ENCODE measurements at regions not wholly inside any gene's neighbourhood (a gene's known extent, or its start where the extent isn't known, plus 50 kb on each side); places are given as distances from the start of the nearest gene placed in this dataset.

- ATAC-seq (ENCODE audit: low read depth) (no peak), DNase-seq (no peak)
- TF ChIP-seq ELK1 (IDR thresholded peaks at IDR 0.05; ENCODE audit: borderline replicate concordance, low read depth, low read length) (no peak), NFE2L2 (IDR thresholded peaks at IDR 0.05; ENCODE audit: low read depth, low read length) (no peak), RCOR1 (IDR thresholded peaks at IDR 0.05; ENCODE audit: insufficient replicate concordance, low read length) (no peak), CEBPB (IDR thresholded peaks at IDR 0.05; ENCODE audit: low read depth, low read length) (no peak), BHLHE40 (IDR thresholded peaks at IDR 0.05; ENCODE audit: low read depth, low read length) (no peak), MXI1 (IDR thresholded peaks at IDR 0.05; ENCODE audit: borderline replicate concordance, low read depth, low read length) (no peak), FOS (IDR thresholded peaks at IDR 0.05; ENCODE audit: low read depth, low read length) (no peak), SMC3 (IDR thresholded peaks at IDR 0.05; ENCODE audit: low read depth, low read length) (no peak), CTCF (conservative IDR thresholded peaks at IDR 0.05; ENCODE audit: low read depth, low read length) (no peak), MAFK (IDR thresholded peaks at IDR 0.05; ENCODE audit: low read depth, low read length) (no peak), MAZ (IDR thresholded peaks at IDR 0.05; ENCODE audit: borderline replicate concordance, low read depth, low read length) (no peak), RAD21 (IDR thresholded peaks at IDR 0.05; ENCODE audit: low read length) (no peak), POLR2A (IDR thresholded peaks at IDR 0.05; ENCODE audit: low read depth, low read length) (no peak), CHD1 (IDR thresholded peaks at IDR 0.05; ENCODE audit: low read depth, low read length) (no peak), USF2 (IDR thresholded peaks at IDR 0.05; ENCODE audit: low read depth, low read length) (no peak), RFX5 (IDR thresholded peaks at IDR 0.05; ENCODE audit: low read depth, low read length) (no peak)
- no peaks in the 10 kb centered on the region for H4K20me1 ChIP-seq (ENCODE audit: insufficient read depth, low read length)
- no peaks in the 10 kb centered on the region for H3K9me3 ChIP-seq (ENCODE audit: control insufficient read depth, insufficient read depth, low read length)
- no peak overlapping the region for H3K18ac ChIP-seq (ENCODE audit: low read depth, low read length)
- H3K4me2 ChIP-seq (ENCODE audit: low read depth, low read length): no peak overlapping the region
- H3K9ac ChIP-seq (ENCODE audit: low read depth, low read length): no peak overlapping the region
- dilution Hi-C loops (cut with HindIII; ENCODE audit: low sequenced_read_pairs, unreplicated experiment) (no loop called here), intact Hi-C loops (cut with micrococcal nuclease) (no loop called here), in situ Hi-C loops (cut with MboI; ENCODE audit: low sequenced_read_pairs) (no loop called here)
- ChIA-PET CTCF (no interaction called here), POLR2A (ENCODE audit: unreplicated experiment) (no interaction called here)
- no TSS peak for BruUV-seq (replicated peaks)
- no peak overlapping the region for H4K5ac ChIP-seq (ENCODE audit: low read depth, low read length)
- H3K4me1 ChIP-seq (ENCODE audit: control insufficient read depth, insufficient read depth, low read length): peaks cover 11% of the 10 kb centered on the region
- no peak overlapping the region for H3K56ac ChIP-seq (ENCODE audit: extremely low read depth, insufficient read depth, low read length)
- no peak overlapping the region for H2BK20ac ChIP-seq (ENCODE audit: low read depth, low read length)
- H2BK5ac ChIP-seq (ENCODE audit: low read depth, low read length, poor library complexity, severe bottlenecking): no peak overlapping the region
- H3K23ac ChIP-seq (ENCODE audit: low read depth, low read length): no peak overlapping the region
- H2BK15ac ChIP-seq (ENCODE audit: low read depth, low read length): no peak overlapping the region
- WGBS, 2 experiments (ENCODE audit: extremely low coverage in 2 of 2, insufficient read length in 1 of 2): 80% methylated on average over 3 of the region's 4 CpGs; no CpG with 5 or more reads in 1 of the 2 experiments
- no peaks in the 10 kb centered on the region for H3K36me3 ChIP-seq (ENCODE audit: control insufficient read depth, insufficient read depth, low read length)
- H3K79me1 ChIP-seq (ENCODE audit: low read depth in 1 of 2, low read length in 2 of 2): no peaks in the 10 kb centered on the region
- H4K91ac ChIP-seq (ENCODE audit: insufficient read depth, low read depth, low read length): no peak overlapping the region
- H2AK5ac ChIP-seq (ENCODE audit: low read depth, low read length): no peak overlapping the region
- H2BK120ac ChIP-seq (ENCODE audit: low read depth, low read length): no peak overlapping the region
- H3K4me3 ChIP-seq (ENCODE audit: insufficient read depth, low read depth, low read length): no peak overlapping the region
- peaks cover 10% of the 10 kb centered on the region for H3K27me3 ChIP-seq (ENCODE audit: control insufficient read depth, insufficient read depth, low read length)
- H3K27ac ChIP-seq (ENCODE audit: insufficient read depth, low read length): no peak overlapping the region
- H2AFZ ChIP-seq (replicated peaks; ENCODE audit: low read length, poor library complexity): no peak overlapping the region
- H3K9me1 ChIP-seq (ENCODE audit: insufficient read depth, low read length): peaks cover 14% of the 10 kb centered on the region
- H3K14ac ChIP-seq (replicated peaks; ENCODE audit: low read depth, low read length): no peak overlapping the region
- H2AK9ac ChIP-seq (replicated peaks; ENCODE audit: low read depth, low read length, poor library complexity): no peak overlapping the region
- no peak overlapping the region for H4K8ac ChIP-seq (ENCODE audit: low read depth in 2 of 2, low read length in 2 of 2)
- no peak overlapping the region; the same call in 1 of the 2 replicates for H3K4ac ChIP-seq (ENCODE audit: low read depth, low read length)
Measured at GRCh38 chr18:10145546-10145945, 231.7 kb downstream of the VAPA start.

Measured in IMR-90 (cell line).